DMS53 (cell line): ENCODE measurements at regions not wholly inside any gene's neighbourhood (a gene's known extent, or its start where the extent isn't known, plus 50 kb on each side); places are given as distances from the start of the nearest gene placed in this dataset.
"Not testable (repeated sequence)": the region's sequence is repeated elsewhere in the genome, so short reads cannot be mapped to it uniquely, and the experiment has no call there.

Experiments used
- DNase-seq: peaks from one replicate; lab custom pipeline; 2025; lab: John Stamatoyannopoulos, UW

GRCh38 chr18:2112435-2113045 is 458.8 kb downstream of the METTL4 start:
- DNase-seq = no peak

GRCh38 chr18:2114289-2114688 is 457.0 kb downstream of the METTL4 start:
- DNase-seq = no peak

- DNase-seq = no peak
These were observed 456.5 kb downstream of the METTL4 start for GRCh38 chr18:2114765-2115164.

GRCh38 chr18:2121224-2121623 is 450.1 kb downstream of the METTL4 start:
- DNase-seq = no peak

GRCh38 chr18:2123077-2123476 is 448.2 kb downstream of the METTL4 start:
- no peak for DNase-seq

GRCh38 chr18:2134364-2134763 is 436.9 kb downstream of the METTL4 start:
- DNase-seq = no peak

GRCh38 chr18:2135309-2135708 is 436.0 kb downstream of the METTL4 start:
- DNase-seq = no peak

- DNase-seq = no peak
These were observed 432.8 kb downstream of the METTL4 start for GRCh38 chr18:2138552-2138951.

GRCh38 chr18:2139691-2140090 is 431.6 kb downstream of the METTL4 start:
- no peak for DNase-seq

- DNase-seq = no peak
These were observed 427.7 kb downstream of the METTL4 start for GRCh38 chr18:2143636-2144035.

- DNase-seq = no peak
These were observed 426.5 kb downstream of the METTL4 start for GRCh38 chr18:2144811-2145210.

- DNase-seq = peak; percentile 29
These were observed 425.2 kb downstream of the METTL4 start for GRCh38 chr18:2146092-2146491.

GRCh38 chr18:2146754-2147153 is 424.6 kb downstream of the METTL4 start:
- no peak for DNase-seq

- DNase-seq = no peak
These were observed 423.7 kb downstream of the METTL4 start for GRCh38 chr18:2147476-2148230.

GRCh38 chr18:2148823-2149222 is 422.5 kb downstream of the METTL4 start:
- no peak for DNase-seq

GRCh38 chr18:2150566-2150965 is 420.7 kb downstream of the METTL4 start:
- no peak for DNase-seq

GRCh38 chr18:2154278-2154677 is 417.0 kb downstream of the METTL4 start:
- DNase-seq = no peak

GRCh38 chr18:2164644-2165550 is 406.4 kb downstream of the METTL4 start:
- no peak for DNase-seq

GRCh38 chr18:2166876-2167275 is 404.4 kb downstream of the METTL4 start:
- DNase-seq = not testable (repeated sequence)

- DNase-seq = no peak
These were observed 403.3 kb downstream of the METTL4 start for GRCh38 chr18:2168022-2168421.

GRCh38 chr18:2169656-2170055 is 401.6 kb downstream of the METTL4 start:
- DNase-seq = no peak

GRCh38 chr18:2171840-2172625 is 399.3 kb downstream of the METTL4 start:
- no peak for DNase-seq
